Breast epithelium (tissue), 4 donors: ENCODE measurements at regions not wholly inside any gene's neighbourhood (a gene's known extent, or its start where the extent isn't known, plus 50 kb on each side); places are given as distances from the start of the nearest gene placed in this dataset.

ENCODE experiments used
- DNase-seq, 2 donors: peaks; one replicate each; pipeline ENCODE4 v3.0.0-alpha.2; 2019; ENCODE audit warnings: low spot score in 2 of 2
- H3K27ac ChIP-seq, 2 donors: fragments of 200-600 bp; sonication (generic) in 1 of 2; one replicate each; pipeline ENCODE4 v1.5.1; 2016 to 2019; ENCODE audit warnings: mild to moderate bottlenecking in 1 of 2
- H3K27me3 ChIP-seq, 2 donors: fragments of 200-600 bp; sonication (generic) in 1 of 2; one replicate each; pipeline versions ENCODE4 v1.5.1 to v1.6.0; 2017 to 2019; ENCODE audit warnings: control low read depth in 1 of 2, mild to moderate bottlenecking in 1 of 2
- H3K36me3 ChIP-seq: fragments of 200-600 bp; one replicate; pipeline ENCODE4 v1.5.1; 2019
- H3K4me1 ChIP-seq, 2 donors: fragments of 200-600 bp; sonication (generic); one replicate each; pipeline ENCODE4 v1.5.1; 2016 to 2019; ENCODE audit warnings: control low read depth in 1 of 2
- H3K4me3 ChIP-seq, 3 donors: fragments of 200-600 bp; sonication (generic); 1 replicate in 2 of 3; 2 replicates in 1 of 3; pipeline ENCODE4 v1.5.1; 2016 to 2019; ENCODE audit warnings: mild to moderate bottlenecking in 3 of 3, moderate library complexity in 2 of 3
- H3K9me3 ChIP-seq, 2 donors: fragments of 200-600 bp; sonication (generic) in 1 of 2; one replicate each; pipeline ENCODE4 v1.5.1; 2016 to 2019; ENCODE audit warnings: control low read depth in 1 of 2
- POLR2A ChIP-seq: fragments of 450-650 bp; IDR thresholded peaks from one replicate; pipeline ENCODE4 v1.6.1; 2016; ENCODE audit warnings: antibody characterized with exemption, mild to moderate bottlenecking, moderate library complexity
- POLR2AphosphoS5 ChIP-seq, 3 donors: sonication (generic); formaldehyde crosslinking; IDR thresholded peaks; one replicate each; pipeline ENCODE4 v1.6.1; 2017; ENCODE audit warnings: antibody characterized with exemption in 3 of 3
- intact Hi-C: fragments of 100-400 bp; cut with DNase I; formaldehyde crosslinking; loops from one replicate; pipeline ENCODE4 v1.15.1; 2023; ENCODE audit warnings: low total_unique reads
- TF ChIP-seq, protein P1 (sequence below), 3 donors: fragments of 450-650 bp; IDR thresholded peaks; one replicate each; pipeline ENCODE4 v1.5.1; 2016 to 2017; ENCODE audit warnings: antibody characterized with exemption in 3 of 3, mild to moderate bottlenecking in 3 of 3, moderate library complexity in 3 of 3

DNA sequence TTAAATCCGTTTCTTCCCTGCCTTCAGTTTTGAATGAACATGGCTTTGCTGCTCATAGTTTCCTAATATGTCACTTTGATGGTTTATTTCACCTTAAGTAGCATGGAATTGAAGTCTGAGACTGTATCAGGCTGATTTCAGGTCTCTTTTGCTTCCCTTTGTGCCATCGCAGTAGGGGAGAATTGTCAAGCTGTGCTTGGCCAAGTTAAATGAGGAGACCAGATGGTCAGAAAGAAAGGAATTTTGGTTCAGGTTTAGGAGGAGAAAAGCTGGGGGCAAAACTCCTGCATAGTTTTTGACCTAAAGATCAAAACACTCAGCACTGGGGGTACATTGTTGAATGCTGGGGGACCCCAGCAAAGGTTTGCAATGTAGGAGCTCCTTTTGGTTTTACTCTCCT lies 398.4 kb downstream of the NUAK1 start:
- Histone ChIP-seq H3K9me3 (no peaks in the 10 kb centered on the region), H3K27ac (no peak overlapping the region), H3K4me1 (peaks cover 0 to 4% of the 10 kb centered on the region in 2 donors), H3K36me3 (no peaks in the 10 kb centered on the region), H3K27me3 (no peaks in the 10 kb centered on the region), H3K4me3 (no peak overlapping the region)
- TF ChIP-seq, protein P1, sequence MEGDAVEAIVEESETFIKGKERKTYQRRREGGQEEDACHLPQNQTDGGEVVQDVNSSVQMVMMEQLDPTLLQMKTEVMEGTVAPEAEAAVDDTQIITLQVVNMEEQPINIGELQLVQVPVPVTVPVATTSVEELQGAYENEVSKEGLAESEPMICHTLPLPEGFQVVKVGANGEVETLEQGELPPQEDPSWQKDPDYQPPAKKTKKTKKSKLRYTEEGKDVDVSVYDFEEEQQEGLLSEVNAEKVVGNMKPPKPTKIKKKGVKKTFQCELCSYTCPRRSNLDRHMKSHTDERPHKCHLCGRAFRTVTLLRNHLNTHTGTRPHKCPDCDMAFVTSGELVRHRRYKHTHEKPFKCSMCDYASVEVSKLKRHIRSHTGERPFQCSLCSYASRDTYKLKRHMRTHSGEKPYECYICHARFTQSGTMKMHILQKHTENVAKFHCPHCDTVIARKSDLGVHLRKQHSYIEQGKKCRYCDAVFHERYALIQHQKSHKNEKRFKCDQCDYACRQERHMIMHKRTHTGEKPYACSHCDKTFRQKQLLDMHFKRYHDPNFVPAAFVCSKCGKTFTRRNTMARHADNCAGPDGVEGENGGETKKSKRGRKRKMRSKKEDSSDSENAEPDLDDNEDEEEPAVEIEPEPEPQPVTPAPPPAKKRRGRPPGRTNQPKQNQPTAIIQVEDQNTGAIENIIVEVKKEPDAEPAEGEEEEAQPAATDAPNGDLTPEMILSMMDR (IDR thresholded peaks at IDR 0.05) = no peak
- TF ChIP-seq POLR2A (no peak), POLR2AphosphoS5 (IDR thresholded peaks at IDR 0.05) (no peak)
- no peak for DNase-seq
- intact Hi-C loops = no loop called here

DNA sequence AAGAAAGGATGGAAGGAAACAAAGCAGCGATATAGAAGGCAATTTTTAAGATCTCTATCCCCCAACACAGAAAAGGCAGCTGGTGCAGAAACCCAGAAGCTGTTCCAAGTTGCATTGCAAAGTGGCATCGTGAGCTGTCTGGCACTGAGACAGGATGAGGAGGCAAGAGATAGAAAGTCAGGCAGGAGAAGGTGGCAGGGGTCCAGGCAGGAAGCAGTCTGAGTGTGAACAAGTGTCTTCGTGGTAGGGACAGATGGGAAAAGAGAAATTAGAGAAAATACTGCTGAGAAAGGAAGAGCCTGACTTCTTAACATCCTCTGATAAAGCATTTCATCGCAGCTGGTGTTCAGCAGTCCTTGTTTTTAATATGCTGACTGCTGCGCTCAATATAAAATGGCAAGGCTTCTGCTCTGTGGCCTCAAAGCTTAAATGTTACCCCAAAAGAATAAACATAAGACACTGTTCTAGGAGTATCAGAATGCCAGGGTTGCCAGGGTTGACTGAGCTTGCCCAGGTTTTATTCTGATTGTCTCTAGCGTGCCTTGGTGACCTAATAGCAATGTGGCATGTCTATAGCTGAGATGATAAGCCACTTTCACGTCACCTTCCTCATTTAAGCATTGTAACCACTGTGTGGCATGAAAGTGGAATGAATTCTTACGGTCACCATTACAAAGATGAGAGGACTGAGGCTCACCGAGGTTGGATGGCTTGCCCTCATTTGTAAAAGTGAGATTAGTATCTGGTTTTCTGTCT lies 397.6 kb downstream of the NUAK1 start:
- intact Hi-C loops = no loop called here
- Histone ChIP-seq H3K36me3 (no peaks in the 10 kb centered on the region), H3K4me3 (no peak overlapping the region), H3K9me3 (no peaks in the 10 kb centered on the region), H3K4me1 (peaks cover 0 to 4% of the 10 kb centered on the region in 2 donors), H3K27ac (peak overlapping the region in 1 of 2 donors; percentile 19), H3K27me3 (no peaks in the 10 kb centered on the region)
- TF ChIP-seq POLR2AphosphoS5 (IDR thresholded peaks at IDR 0.05) (no peak), POLR2A (no peak)
- TF ChIP-seq, protein P1 (IDR thresholded peaks at IDR 0.05) = no peak
- peak; percentile 53 to 59 for DNase-seq

DNA sequence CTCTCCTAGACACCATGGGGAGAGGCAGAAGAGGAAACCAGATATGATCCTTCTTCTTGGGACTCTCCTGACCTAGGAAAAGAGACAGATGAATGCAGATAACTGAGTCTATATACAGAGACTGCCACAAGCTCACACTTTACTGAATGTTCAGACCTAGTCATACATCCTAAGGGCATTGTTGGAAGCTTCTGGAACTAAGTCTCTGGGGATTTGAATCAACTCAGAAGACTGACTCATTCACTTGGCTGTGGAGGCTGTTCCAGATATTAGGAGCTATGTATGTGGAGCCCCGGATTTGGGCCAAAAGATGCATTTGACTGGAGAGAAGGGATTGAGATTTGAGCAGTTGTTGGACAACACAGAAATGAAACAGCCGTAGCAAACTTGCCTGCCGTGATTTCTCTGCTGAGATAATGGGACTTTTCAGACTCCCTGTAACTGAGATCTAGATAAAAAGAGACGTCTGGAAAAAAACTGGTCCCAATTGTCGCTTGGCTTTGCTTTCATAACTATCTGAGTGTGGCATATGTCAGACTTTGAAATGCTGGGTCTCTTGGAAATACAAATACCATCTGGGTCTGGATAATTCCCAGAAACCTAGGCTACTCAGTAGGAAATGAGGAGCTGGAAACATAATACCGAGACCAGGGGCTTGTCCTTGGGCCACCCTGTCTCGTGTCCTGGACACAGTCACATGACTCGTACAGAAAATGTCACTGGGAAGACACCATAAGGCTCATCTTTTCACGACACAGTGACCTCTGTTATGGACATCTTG lies 396.8 kb downstream of the NUAK1 start:
- TF ChIP-seq POLR2AphosphoS5 (IDR thresholded peaks at IDR 0.05) = no peak
- TF ChIP-seq POLR2A = no peak
- TF ChIP-seq, protein P1 (IDR thresholded peaks at IDR 0.05) = no peak
- intact Hi-C loops = no loop called here
- no peaks in the 10 kb centered on the region for H3K27me3 ChIP-seq
- H3K27ac ChIP-seq = peak overlapping the region in 1 of 2 donors; percentile 5
- no peak for DNase-seq
- no peaks in the 10 kb centered on the region for H3K36me3 ChIP-seq
- H3K4me1 ChIP-seq = peaks cover 0 to 4% of the 10 kb centered on the region in 2 donors
- no peak overlapping the region for H3K4me3 ChIP-seq
- H3K9me3 ChIP-seq = no peaks in the 10 kb centered on the region

DNA sequence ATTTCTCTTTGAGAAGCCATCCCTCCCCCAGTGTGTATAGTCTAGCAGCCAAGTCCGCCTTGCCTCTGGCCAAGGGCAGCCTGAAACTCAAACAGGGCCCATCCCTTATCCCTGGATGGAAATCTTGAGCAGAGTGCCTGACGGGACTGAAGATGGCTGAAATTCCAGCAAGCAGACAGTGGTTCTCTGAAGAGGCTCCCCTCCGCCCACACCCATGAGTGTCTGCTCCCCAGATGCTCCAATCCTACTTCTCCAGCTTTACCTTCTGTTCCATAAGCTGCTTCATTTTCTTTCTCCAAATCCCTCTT lies 396.2 kb downstream of the NUAK1 start:
- Histone ChIP-seq H3K36me3 (no peaks in the 10 kb centered on the region), H3K27me3 (no peaks in the 10 kb centered on the region), H3K27ac (peak overlapping the region in 1 of 2 donors; percentile 5), H3K9me3 (no peaks in the 10 kb centered on the region), H3K4me1 (peaks cover 0 to 4% of the 10 kb centered on the region in 2 donors), H3K4me3 (no peak overlapping the region)
- DNase-seq = no peak
- intact Hi-C loops = no loop called here
- TF ChIP-seq POLR2A (no peak), POLR2AphosphoS5 (IDR thresholded peaks at IDR 0.05) (no peak)
- TF ChIP-seq, protein P1 (IDR thresholded peaks at IDR 0.05) = no peak

DNA sequence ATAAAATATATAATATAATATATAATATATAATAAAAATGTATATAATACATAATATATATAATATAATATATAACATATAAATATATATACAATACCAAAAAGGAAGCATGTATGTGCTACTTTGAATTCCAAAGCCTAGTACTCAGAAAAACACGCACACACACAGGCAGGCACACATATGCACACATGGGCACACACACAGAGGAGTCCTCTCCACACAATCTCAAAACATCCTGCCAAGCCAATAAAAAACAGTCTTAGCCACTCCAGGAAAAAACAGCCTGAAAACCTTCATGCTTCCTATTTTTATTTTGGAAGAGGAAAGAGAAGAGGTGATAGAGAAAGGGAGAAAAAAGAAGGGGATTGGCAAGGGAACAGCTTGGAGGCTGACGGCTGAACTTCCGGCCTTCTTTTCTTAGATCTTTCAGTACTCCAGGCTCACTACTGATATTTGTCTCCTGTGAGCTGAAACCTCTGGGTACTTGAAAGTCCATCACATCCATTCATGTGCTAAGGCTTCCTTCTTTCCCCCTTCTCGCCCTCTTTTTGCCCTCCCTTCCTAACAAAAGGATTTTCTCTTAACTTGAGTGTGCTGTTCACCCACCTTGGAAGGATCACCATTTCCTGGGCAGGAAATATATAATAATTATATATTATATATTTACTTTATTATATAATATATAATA lies 394.2 kb downstream of the NUAK1 start:
- Histone ChIP-seq H3K9me3 (no peaks in the 10 kb centered on the region), H3K27ac (no peak overlapping the region), H3K36me3 (no peaks in the 10 kb centered on the region), H3K27me3 (no peaks in the 10 kb centered on the region), H3K4me3 (no peak overlapping the region), H3K4me1 (peaks cover 0 to 4% of the 10 kb centered on the region in 2 donors)
- TF ChIP-seq POLR2AphosphoS5 (IDR thresholded peaks at IDR 0.05) (no peak), POLR2A (no peak)
- TF ChIP-seq, protein P1 (IDR thresholded peaks at IDR 0.05) = no peak
- intact Hi-C loops = loop anchor here (5.0 kb wide), 1 partner anchor 32 kb away; no protein-coding TSS in a partner anchor
- no peak for DNase-seq
